Stimulated activated CD4-positive, alpha-beta T cell treated with anti-CD3 and anti-CD28 coated beads, Interleukin-4, amount 100 ng/mL, for 1 hour (primary cell): ENCODE measurements at regions not wholly inside any gene's neighbourhood (a gene's known extent, or its start where the extent isn't known, plus 50 kb on each side); places are given as distances from the start of the nearest gene placed in this dataset.
"Not testable (repeated sequence)": the region's sequence is repeated elsewhere in the genome, so short reads cannot be mapped to it uniquely, and the experiment has no call there.

Experiments
- DNase-seq: peaks from one replicate; pipeline ENCODE4 v3.0.0-alpha.2; 2020

GRCh38 chr5:1961952-1962595, 79.3 kb upstream of the IRX4 start:
- DNase-seq: no peak

DNA sequence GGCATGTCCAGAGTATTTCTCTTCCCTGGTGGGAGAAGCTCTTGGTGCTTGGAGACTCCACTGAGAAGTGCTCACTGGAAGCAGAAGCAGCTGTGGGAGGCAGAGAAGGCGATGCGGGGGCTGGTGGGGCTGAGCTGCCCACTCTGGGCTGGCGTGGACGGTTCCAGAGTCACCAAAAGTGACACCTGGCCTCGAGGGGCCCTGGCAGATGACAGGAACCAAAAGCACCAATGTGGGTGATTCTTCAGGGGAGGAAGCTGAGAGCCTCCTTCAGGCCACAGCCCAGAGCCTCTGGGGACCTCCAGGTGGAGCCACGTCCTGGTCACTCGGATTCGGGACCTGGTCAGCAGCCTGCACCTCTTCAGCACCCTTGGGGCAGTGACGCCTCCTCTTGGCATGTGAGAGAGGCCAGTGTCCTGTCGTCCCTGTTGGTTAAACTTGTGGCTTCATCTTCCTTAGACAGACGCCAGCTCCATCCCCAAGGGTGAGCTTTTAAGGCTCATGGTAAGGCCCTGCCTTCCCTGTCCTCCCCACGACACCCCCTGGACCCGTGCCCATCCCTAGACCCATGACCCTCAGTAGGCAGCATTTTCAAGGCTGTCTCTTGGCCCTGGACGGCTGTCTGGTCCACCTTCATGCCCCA, 78.7 kb upstream of the IRX4 start:
- no peak for DNase-seq

- DNase-seq: no peak
Observed at GRCh38 chr5:1960595-1961303, 78.0 kb upstream of the IRX4 start.

- DNase-seq: no peak
Observed at GRCh38 chr5:1959725-1960581, 77.2 kb upstream of the IRX4 start.

DNA sequence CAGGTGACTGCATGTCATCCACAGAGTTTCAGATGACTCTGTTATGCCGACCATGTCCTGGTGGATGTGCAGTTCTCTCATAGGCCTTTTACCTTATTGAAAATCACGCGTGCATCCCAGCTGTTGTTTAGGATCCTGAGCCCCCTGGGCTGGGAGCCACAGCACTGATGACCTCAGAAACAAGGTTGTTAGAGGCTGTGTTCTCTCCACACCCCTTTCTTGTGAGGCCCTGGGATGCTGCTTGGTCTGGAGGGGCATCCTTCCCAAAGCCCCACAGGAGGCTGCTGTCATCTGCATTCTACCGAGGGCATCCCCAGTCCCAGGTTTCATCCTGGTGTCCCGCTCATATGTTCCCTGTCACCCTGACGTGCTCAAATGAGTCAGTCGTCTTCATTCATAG, 76.5 kb upstream of the IRX4 start:
- no peak for DNase-seq

GRCh38 chr5:1958211-1959010, 75.7 kb upstream of the IRX4 start:
- DNase-seq: no peak

- no peak for DNase-seq
Observed at GRCh38 chr5:1955586-1955985, 72.9 kb upstream of the IRX4 start.

GRCh38 chr5:1953710-1954109, 71.0 kb upstream of the IRX4 start:
- DNase-seq: not testable (repeated sequence)

- no peak for DNase-seq
Observed at GRCh38 chr5:1952444-1953099, 69.8 kb upstream of the IRX4 start.

DNA sequence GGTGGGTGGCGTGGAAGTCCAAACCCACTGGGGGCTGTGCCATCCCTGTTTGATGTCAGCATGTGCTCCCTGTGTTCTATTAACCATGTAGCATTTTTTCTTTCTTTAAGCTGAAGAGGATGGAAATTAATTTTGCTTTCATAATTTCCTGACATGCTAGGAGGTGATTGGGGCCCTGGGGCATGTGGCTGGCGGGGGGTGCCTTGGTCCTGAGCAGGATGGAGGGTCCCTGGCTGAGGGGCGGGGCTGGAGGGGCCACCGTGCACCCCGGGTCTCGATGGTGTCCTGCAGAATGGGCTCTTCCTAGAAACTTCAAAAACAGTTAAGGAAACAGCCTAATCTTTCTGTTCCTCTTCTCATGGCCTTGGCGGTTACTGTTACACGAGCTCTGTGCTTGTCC, 69.3 kb upstream of the IRX4 start:
- no peak for DNase-seq

- DNase-seq: no peak
Observed at GRCh38 chr5:1951165-1951816, 68.6 kb upstream of the IRX4 start.

- no peak for DNase-seq
Observed at GRCh38 chr5:1950708-1951103, 68.0 kb upstream of the IRX4 start.

GRCh38 chr5:1950096-1950707, 67.5 kb upstream of the IRX4 start:
- DNase-seq: no peak

DNA sequence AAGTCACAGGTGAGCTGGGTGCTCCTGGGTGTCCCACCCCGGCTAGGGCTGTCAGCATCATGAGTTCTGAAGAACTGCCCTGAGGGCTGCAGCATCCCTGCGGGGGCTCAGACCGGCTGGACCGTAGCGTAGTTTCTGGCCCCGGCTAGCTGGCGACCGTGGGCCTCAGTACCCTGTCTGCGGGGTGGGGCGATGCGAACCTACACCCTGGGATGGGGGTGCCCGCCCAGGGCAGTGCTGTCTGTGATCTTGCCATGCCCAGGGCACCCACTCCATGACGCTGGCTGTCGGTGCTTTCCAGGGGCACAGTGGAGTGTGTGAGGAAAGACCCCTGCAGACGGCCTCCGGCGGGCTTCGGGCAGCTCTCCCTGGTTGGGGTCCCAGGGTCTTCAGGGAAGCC, 66.5 kb upstream of the IRX4 start:
- no peak for DNase-seq

DNA sequence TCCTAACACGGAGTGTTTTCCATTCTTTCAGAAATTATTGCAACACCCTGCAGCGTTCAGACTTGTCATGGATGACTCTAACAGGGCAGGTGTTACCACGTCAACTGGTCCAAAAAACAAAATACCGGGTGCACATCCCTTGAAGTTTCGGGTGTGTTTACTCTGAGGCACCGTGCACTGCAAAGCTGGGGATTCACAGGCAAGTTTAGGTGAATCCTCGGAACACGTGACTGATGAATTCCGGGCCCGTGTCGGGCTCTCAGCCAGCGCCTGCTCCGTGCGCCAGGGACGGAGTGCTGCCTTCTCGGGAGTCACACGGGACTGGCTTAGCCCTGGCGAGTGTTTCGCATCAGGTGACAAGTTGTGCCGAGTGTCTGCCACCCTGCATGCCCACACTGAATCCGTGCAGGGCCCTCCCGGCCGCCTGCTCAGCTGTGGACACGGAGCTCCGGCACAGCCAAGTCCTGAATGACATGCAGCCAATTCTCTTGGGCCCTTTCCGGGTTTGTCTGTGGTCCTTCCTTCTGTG, 66.0 kb upstream of the IRX4 start:
- no peak for DNase-seq

DNA sequence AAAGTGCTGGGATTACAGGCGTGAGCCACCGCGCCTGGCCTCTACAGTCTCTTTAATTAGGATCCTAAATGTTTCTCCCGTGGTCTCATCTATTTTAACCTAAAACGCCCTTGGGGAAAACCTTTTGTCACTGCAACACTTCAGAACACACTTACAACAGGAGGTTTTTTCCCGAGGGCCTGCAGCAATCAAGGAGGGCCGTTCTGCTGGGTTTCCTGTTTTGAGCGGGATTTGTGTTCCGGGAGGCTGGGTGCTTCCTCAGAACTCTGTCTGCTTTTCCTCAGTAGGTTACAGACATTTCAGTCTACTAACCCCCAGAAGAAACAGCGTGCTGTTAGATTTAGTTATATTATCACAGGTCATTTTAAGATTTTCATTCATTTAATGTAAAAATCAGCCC, 65.4 kb upstream of the IRX4 start:
- DNase-seq: no peak

DNA sequence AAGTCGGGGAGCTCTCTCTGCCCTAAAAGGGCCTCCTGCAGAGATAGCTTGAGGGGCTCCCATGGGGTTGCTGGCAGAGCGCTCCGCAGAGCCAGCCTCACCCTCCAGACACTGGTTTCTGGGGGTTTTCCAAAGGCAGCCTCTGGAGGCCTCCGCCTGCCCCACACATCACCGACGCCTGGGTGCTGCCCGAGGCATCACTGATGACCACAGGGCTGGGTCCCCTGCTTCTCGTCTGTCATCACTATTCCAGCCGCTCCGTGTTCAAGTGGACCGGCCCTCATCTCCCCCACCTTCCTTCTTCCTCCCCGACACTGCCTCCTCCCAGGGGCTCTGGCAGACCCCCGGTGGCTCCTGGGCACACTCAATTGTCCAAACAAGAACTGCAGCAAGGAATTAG, 64.1 kb upstream of the IRX4 start:
- no peak for DNase-seq

DNA sequence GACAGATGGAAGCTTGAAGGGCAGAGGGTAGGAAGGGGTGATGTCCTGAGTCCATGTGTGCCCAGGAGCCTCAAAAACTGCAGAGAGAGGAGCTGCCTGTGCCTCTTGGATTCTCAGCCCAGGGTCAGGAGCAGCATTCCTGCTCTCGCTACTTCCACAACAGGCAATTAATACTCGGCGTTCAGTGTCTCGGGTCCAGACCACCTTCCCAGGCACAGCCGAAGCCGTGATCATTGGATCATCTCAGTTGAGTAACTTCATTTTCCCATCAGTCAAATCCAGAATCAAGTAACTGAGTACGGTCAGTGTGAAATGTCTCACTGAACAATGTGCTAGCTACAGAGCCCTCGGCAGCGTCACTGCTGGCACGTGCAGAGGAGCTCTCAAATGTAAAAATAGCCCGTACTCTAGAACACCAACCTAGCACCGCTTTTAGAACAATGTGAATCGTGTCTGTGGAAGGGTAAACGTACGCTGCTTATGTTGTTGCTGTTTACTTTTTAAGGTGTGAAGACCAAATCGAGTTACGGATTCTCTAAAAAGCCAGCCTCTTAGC, 63.5 kb upstream of the IRX4 start:
- DNase-seq: no peak

GRCh38 chr5:1945606-1946005, 62.9 kb upstream of the IRX4 start:
- no peak for DNase-seq

DNA sequence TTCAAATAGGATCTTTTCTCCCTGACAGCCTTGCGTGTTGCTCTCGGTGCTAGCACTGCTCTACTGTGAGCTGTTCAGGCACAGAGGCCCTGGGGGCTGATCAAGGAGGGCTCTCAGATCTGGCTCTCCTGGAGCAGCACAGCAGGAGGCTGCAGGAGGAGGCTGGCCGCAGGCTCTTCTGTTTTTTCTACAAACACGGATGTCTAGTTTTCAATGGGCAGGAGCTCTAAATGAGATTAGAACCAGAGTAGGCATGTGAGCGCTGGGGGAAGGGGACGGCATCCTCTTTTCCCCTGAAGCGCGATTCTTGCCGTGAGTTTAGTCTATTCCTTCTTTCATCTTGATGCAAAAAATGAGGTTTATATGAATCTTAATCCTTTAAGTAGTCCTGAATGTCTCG, 61.7 kb upstream of the IRX4 start:
- no peak for DNase-seq
